Peyer's patch (tissue), 4 donors: ENCODE measurements at regions not wholly inside any gene's neighbourhood (a gene's known extent, or its start where the extent isn't known, plus 50 kb on each side); places are given as distances from the start of the nearest gene placed in this dataset.

Experiments
- POLR2A ChIP-seq, 2 donors: fragments of 450-650 bp; IDR thresholded peaks; one replicate each; pipeline ENCODE4 v1.5.1; 2017; ENCODE audit warnings: antibody characterized with exemption in 2 of 2, mild to moderate bottlenecking in 2 of 2, moderate library complexity in 2 of 2
- TF ChIP-seq, protein P1 (sequence below), 6 experiments: fragments of 450-650 bp in 4 of 6; fragments of 200-600 bp in 2 of 6; sonication (generic) in 1 of 6; IDR thresholded peaks; one replicate each; pipeline ENCODE4 v1.5.1; 2017 to 2019; ENCODE audit warnings: antibody characterized with exemption in 6 of 6, mild to moderate bottlenecking in 3 of 6, moderate library complexity in 1 of 6

DNA sequence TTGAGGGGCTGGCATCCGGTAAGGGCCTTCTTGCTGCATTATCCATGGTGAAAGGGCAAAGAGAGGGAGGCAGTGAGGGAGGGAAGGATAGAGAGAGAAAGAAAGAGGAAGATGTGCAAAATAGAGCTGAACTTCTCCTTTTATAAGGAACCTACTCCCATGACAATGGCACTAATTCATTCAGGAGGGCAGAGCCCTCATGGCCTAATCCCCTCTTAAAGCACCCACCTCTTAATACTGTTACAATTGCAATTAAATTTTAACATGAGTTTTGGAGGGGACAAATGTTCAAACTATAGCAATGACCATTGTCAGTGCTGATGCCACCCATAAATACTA is 60.2 kb downstream of the CXCR4 start:
- TF ChIP-seq, protein P1, sequence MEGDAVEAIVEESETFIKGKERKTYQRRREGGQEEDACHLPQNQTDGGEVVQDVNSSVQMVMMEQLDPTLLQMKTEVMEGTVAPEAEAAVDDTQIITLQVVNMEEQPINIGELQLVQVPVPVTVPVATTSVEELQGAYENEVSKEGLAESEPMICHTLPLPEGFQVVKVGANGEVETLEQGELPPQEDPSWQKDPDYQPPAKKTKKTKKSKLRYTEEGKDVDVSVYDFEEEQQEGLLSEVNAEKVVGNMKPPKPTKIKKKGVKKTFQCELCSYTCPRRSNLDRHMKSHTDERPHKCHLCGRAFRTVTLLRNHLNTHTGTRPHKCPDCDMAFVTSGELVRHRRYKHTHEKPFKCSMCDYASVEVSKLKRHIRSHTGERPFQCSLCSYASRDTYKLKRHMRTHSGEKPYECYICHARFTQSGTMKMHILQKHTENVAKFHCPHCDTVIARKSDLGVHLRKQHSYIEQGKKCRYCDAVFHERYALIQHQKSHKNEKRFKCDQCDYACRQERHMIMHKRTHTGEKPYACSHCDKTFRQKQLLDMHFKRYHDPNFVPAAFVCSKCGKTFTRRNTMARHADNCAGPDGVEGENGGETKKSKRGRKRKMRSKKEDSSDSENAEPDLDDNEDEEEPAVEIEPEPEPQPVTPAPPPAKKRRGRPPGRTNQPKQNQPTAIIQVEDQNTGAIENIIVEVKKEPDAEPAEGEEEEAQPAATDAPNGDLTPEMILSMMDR (IDR thresholded peaks at IDR 0.05), result no peak
- no peak for TF ChIP-seq POLR2A (IDR thresholded peaks at IDR 0.05)
